KBM-7 (cell line): ENCODE measurements at regions not wholly inside any gene's neighbourhood (a gene's known extent, or its start where the extent isn't known, plus 50 kb on each side); places are given as distances from the start of the nearest gene placed in this dataset.
"Not testable (repeated sequence)": the region's sequence is repeated elsewhere in the genome, so short reads cannot be mapped to it uniquely, and the experiment has no call there.

Experiments
- DNase-seq: peaks from one replicate; pipeline ENCODE4 v3.0.0-alpha.2; 2015
- in situ Hi-C: fragments of 300-500 bp; cut with MboI; formaldehyde crosslinking; loops from 2 replicates; pipeline ENCODE4 v1.14.3; 2020; ENCODE audit warnings: low sequenced_read_pairs, low pct_unique_long_range_greater_than_20kb, mixed read lengths

DNA sequence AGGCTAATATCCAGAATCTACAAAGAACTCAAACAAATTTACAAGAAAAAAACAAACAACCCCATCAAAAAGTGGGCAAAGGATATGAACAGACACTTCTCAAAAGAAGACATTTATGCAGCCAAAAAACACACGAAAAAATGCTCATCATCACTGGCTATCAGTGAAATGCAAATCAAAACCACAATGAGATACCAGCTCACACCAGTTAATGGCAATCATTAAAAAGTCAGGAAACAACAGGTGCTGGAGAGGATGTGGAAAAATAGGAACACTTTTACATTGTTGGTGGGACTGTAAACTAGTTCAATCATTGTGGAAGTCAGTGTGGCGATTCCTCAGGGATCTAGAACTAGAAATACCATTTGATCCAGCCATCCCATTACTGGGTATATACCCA is 73.0 kb upstream of the CCT8L2 start:
- DNase-seq = not testable (repeated sequence)

DNA sequence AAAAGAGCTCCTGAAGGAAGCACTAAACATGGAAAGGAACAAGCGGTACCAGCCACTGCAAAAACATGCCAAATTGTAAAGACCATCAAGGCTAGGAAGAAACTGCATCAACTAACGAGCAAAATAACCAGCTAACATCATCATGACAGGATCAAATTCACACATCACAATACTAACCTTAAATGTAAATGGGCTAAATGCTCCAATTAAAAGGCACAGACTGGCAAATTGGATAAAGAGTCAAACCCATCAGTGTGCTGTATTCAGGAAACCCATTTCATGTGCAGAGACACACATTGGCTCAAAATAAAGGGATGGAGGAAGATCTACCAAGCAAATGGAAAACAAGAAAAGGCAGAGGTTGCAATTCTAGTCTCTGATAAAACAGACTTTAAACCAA is 69.7 kb upstream of the CCT8L2 start:
- DNase-seq, in situ Hi-C loops: not testable (repeated sequence)

More for the DNA sequence above, 73.0 kb upstream of the CCT8L2 start:
- in situ Hi-C loops = not testable (repeated sequence)

DNA sequence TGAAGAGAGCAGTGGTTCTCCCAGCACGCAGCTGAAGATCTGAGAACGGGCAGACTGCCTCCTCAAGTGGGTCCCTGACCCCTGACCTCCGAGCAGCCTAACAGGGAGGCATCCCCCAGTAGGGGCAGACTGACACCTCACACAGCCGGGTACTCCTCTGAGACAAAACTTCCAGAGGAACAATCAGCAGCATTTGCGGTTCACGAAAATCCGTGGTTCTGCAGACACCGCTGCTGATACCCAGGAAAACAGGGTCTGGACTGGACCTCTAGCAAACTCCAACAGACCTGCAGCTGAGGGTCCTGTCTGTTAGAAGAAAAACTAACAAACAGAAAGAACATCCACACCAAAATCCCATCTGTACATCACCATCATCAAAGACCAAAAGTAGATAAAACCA is 68.4 kb upstream of the CCT8L2 start:
- DNase-seq, in situ Hi-C loops: not testable (repeated sequence)

DNA sequence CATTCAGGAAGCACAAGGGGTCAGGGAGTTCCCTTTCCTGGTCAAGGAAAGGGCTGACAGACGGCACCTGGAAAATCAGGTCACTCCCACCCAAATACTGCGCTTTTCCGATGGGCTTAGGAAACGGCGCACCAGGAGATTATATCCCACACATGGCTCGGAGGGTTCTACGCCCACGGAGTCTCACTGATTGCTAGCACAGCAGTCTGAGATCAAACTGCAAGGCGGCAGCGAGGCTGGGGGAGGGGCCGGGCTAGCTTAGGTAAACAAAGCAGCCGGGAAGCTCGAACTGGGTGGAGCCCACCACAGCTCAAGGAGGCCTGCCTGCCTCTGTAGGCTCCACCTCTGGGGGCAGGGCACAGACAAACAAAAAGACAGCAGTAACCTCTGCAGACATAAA is 68.0 kb upstream of the CCT8L2 start:
- DNase-seq, in situ Hi-C loops: not testable (repeated sequence)

DNA sequence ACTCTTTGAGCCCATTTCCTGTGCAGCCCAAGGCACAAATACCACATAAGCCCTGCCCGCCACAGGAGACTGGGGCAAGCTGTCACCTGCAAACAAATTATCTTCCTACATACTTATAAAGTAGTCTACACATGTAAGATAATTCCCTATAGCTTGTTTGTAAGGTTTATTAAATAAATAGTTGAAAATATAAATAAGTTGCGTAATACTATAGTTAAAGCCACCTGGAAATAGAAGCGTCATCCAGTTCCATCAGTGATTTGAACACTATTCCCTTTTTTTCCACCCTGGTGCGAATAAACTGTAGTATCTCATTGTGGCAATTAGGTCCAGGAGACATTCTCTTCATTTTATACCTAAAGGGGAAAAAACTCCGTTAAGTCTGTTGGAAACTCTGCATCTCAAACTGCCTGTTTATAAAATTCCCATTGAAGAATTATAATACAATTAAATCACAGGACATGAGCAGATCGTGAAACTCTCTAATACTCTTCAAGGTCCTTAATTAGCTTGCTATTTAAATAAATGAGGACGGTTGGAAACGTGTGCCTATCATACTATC is 66.7 kb upstream of the CCT8L2 start:
- DNase-seq, in situ Hi-C loops: not testable (repeated sequence)

DNA sequence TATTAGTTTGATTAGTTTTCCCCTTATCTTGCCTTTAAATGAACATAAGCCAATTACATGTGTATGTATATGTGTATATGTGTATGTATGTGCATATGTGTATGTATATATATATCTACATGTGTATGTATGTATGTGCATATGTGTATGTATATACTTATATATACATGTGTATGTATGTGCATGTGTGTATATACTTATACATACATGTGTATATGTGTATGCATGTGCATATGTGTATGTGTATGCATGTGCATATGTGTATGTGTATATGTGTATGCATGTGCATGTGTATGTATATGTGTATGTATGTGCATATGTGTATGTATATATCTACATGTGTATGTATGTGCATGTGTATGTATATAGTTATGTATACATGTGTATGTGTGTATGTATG is 65.5 kb upstream of the CCT8L2 start:
- in situ Hi-C loops = no loop called here
- no peak for DNase-seq

DNA sequence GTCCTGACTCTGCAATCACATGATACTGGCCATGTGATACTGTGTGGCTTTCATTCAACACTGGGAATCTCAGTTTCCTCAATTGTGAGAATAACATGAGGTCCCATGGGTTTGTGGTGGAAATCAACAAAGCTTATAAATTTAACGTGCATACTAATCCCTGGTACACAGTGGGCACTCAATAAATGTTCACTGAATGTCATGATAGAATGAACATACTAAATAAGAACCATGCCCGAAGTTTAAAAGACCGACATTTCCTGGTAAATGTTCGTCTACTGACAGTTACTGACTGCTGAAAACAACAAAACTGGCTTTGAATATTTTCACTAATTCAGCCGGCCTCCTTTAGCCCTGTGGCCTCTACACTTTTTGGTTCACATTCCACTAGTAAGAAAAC is 62.3 kb upstream of the CCT8L2 start:
- no peak for DNase-seq
- in situ Hi-C loops = no loop called here

DNA sequence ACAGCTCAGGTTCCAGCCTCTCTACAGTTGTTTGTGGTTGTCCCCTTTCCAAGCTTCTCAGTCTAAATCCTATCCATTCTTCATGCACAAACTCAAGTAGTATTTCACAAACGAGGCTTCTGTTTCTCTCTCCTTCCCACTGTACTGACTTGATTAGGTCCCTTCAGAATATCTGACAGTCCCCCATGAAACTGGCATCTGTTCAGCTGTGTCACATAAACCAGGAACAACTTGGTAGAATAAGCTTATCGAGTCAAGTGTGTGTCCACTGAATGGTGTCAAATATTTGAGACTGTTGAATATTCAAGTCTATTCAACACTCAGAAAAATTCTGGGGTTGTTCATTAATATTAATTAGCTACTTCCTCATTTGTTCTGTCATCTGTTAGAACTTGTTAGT is 61.7 kb upstream of the CCT8L2 start:
- in situ Hi-C loops = not testable (repeated sequence)

DNA sequence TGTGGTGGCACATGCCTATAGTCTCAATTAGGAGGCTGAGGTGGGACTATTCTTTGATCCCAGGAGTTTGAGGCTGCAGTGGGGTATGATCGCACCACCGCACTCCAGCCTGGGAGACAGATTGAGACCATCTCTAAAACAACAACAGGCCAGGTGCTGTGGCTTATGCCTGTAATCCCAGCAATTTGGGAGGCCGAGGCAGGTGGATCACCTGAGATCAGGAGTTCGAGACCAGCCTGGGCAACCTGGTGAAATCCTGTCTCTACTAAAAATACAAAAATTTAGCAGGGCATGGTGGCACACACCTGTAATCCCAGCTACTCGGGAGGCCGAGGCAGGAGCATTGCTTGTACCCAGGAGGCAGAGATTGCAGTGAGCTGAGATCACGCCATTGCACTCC is 60.6 kb upstream of the CCT8L2 start:
- in situ Hi-C loops, DNase-seq: not testable (repeated sequence)

More for the DNA sequence above, 61.7 kb upstream of the CCT8L2 start:
- DNase-seq = not testable (repeated sequence)

DNA sequence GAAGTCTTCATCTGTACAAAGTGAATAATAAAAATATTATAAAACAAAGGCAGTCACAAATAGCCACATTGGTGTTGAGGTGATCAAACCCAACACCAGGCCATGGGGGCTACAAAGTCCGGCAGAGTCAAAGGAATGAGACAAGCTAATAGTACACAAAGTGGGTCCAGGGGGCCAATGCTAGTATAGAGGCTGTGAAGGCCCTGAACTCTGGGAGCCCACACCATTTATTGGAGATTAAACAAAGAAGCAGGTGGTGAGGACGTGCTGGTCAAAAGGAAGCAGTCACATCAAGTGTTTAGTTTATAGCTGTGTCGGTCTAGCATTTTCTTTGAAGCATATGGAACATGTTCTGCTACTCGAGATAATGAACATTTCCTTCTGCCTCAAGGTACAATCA is 58.6 kb upstream of the CCT8L2 start:
- no peak for DNase-seq
- in situ Hi-C loops = no loop called here
